ENCODE measurements at regions not wholly inside any gene's neighbourhood (a gene's known extent, or its start where the extent isn't known, plus 50 kb on each side); places are given as distances from the start of the nearest gene placed in this dataset.

DNA sequence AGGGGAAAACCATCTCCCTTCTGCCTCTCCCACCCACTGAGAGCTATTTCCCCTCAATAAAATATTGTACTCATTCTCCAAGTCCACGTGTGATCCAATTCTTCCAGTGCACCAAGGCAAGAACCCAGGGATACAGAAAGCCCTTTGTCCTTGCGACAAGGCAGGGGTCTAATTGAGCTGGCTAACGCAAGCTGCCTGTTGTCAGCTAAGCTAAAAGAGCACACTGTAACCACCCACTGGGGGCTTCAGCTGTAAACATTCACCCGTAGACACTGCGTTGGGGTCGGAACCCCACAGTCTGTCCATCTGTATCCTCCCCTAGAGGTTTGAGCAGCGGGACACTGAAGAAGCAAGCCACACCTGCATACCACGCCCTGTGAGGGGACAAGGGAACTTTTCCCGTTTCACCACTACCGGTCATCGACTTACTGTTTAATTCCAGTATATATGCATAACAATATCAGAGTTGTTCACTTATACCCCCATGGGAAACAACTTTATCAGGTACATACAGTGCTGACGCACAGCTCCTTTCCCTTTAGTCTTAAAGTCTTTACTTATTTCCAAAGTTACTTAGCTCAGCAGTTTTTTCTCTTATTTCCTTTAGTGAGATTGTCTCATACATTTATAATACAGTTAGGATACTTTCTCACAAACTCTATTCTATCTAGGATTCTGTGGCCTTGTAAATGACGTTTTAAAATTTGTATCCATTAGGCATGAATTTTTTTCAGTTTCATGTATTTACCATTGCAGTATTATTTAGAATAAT is 721.6 kb downstream of the ANKRD7 start:
- BruUV-seq (replicated peaks): no TSS peak

DNA sequence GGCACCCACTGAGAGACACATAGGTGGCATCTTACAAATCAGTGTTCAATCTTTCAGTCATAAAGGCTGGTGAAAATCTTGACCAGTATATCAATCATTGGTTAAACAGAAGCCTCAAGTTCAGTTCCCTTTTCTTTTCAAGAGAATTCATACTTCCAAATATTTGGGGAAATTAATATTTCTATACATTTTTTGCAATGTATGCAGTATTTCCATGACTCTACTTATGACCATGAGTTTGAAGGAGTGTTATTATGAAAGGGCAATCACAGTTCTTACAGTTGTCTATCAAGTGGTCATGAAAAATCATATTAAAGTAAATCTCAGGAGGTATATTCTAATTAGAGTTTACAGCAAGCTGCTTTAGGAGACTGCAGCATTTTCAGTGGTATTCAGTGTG is 724.0 kb downstream of the ANKRD7 start:
- no peak for DNase-seq (ENCODE audit: low spot score)

More for the DNA sequence above, 721.6 kb downstream of the ANKRD7 start:
- no peak overlapping the region for H3K27ac ChIP-seq (ENCODE audit: low read depth, low read length, poor library complexity, severe bottlenecking)
- intact Hi-C loops (cut with micrococcal nuclease; ENCODE audit: unreplicated experiment): no loop called here
- DNase-seq (ENCODE audit: low spot score): no peak
- H3K9me3 ChIP-seq (ENCODE audit: low read depth, low read length, poor library complexity, severe bottlenecking): no peaks in the 10 kb centered on the region
- no peak overlapping the region for H3K4me3 ChIP-seq (ENCODE audit: low read depth, low read length, poor library complexity, severe bottlenecking)
- CTCF ChIA-PET: no interaction called here
- TF ChIP-seq, protein P1, sequence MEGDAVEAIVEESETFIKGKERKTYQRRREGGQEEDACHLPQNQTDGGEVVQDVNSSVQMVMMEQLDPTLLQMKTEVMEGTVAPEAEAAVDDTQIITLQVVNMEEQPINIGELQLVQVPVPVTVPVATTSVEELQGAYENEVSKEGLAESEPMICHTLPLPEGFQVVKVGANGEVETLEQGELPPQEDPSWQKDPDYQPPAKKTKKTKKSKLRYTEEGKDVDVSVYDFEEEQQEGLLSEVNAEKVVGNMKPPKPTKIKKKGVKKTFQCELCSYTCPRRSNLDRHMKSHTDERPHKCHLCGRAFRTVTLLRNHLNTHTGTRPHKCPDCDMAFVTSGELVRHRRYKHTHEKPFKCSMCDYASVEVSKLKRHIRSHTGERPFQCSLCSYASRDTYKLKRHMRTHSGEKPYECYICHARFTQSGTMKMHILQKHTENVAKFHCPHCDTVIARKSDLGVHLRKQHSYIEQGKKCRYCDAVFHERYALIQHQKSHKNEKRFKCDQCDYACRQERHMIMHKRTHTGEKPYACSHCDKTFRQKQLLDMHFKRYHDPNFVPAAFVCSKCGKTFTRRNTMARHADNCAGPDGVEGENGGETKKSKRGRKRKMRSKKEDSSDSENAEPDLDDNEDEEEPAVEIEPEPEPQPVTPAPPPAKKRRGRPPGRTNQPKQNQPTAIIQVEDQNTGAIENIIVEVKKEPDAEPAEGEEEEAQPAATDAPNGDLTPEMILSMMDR (conservative IDR thresholded peaks at IDR 0.05; ENCODE audit: low read depth, low read length): no peak
- TF ChIP-seq EZH2 (IDR thresholded peaks at IDR 0.05; ENCODE audit: borderline replicate concordance, low read depth, low read length, poor library complexity, severe bottlenecking): no peak
- no peaks in the 10 kb centered on the region for H3K27me3 ChIP-seq (replicated peaks; ENCODE audit: insufficient read depth, low read depth, low read length, poor library complexity)
- H3K4me1 ChIP-seq (ENCODE audit: insufficient read depth, low read length, poor library complexity, severe bottlenecking): no peaks in the 10 kb centered on the region
- H3K36me3 ChIP-seq (ENCODE audit: insufficient read depth, low read length, poor library complexity, severe bottlenecking): no peaks in the 10 kb centered on the region
- POLR2A ChIA-PET (ENCODE audit: low non-redundant PET): no interaction called here

DNA sequence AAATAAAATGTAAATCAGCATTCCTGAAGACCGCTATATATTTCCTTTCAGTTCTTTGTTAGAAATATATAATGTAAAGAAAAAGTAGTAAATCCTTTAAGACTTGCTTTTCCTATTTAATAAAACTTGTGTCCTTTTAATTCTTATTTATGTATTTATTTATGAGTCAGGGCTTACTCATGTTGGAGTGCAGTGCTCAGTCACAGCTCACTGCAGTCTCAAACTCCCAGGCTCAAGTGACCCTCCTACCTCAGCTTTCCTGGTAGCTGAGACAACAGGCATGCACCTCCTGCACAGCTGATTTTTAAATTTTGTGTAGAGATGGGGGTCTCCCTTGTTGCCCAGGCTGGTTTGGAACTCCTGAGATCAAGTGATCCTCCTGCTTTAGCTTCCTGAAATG is 724.5 kb downstream of the ANKRD7 start:
- no peaks in the 10 kb centered on the region for H3K36me3 ChIP-seq (ENCODE audit: insufficient read depth, low read length, poor library complexity, severe bottlenecking)
- ChIA-PET POLR2A (ENCODE audit: low non-redundant PET) (no interaction called here), CTCF (no interaction called here)
- no peak for DNase-seq (ENCODE audit: low spot score)
- H3K4me1 ChIP-seq (ENCODE audit: insufficient read depth, low read length, poor library complexity, severe bottlenecking): no peaks in the 10 kb centered on the region
- TF ChIP-seq, protein P1 (conservative IDR thresholded peaks at IDR 0.05; ENCODE audit: low read depth, low read length): no peak
- TF ChIP-seq EZH2 (IDR thresholded peaks at IDR 0.05; ENCODE audit: borderline replicate concordance, low read depth, low read length, poor library complexity, severe bottlenecking): no peak
- intact Hi-C loops (cut with micrococcal nuclease; ENCODE audit: unreplicated experiment): no loop called here
- H3K9me3 ChIP-seq (ENCODE audit: low read depth, low read length, poor library complexity, severe bottlenecking): no peaks in the 10 kb centered on the region
- H3K27ac ChIP-seq (ENCODE audit: low read depth, low read length, poor library complexity, severe bottlenecking): no peak overlapping the region
- H3K27me3 ChIP-seq (replicated peaks; ENCODE audit: insufficient read depth, low read depth, low read length, poor library complexity): no peaks in the 10 kb centered on the region
- no peak overlapping the region for H3K4me3 ChIP-seq (ENCODE audit: low read depth, low read length, poor library complexity, severe bottlenecking)
- BruUV-seq (replicated peaks): no TSS peak

More for the DNA sequence above, 724.0 kb downstream of the ANKRD7 start:
- Histone ChIP-seq H3K27me3 (replicated peaks; ENCODE audit: insufficient read depth, low read depth, low read length, poor library complexity) (no peaks in the 10 kb centered on the region), H3K4me1 (ENCODE audit: insufficient read depth, low read length, poor library complexity, severe bottlenecking) (no peaks in the 10 kb centered on the region), H3K9me3 (ENCODE audit: low read depth, low read length, poor library complexity, severe bottlenecking) (no peaks in the 10 kb centered on the region), H3K4me3 (ENCODE audit: low read depth, low read length, poor library complexity, severe bottlenecking) (no peak overlapping the region), H3K27ac (ENCODE audit: low read depth, low read length, poor library complexity, severe bottlenecking) (no peak overlapping the region), H3K36me3 (ENCODE audit: insufficient read depth, low read length, poor library complexity, severe bottlenecking) (no peaks in the 10 kb centered on the region)
- intact Hi-C loops (cut with micrococcal nuclease; ENCODE audit: unreplicated experiment): no loop called here
- ChIA-PET CTCF (no interaction called here), POLR2A (ENCODE audit: low non-redundant PET) (no interaction called here)
- TF ChIP-seq, protein P1 (conservative IDR thresholded peaks at IDR 0.05; ENCODE audit: low read depth, low read length): no peak
- TF ChIP-seq EZH2 (IDR thresholded peaks at IDR 0.05; ENCODE audit: borderline replicate concordance, low read depth, low read length, poor library complexity, severe bottlenecking): no peak
- no TSS peak for BruUV-seq (replicated peaks)

All from A673 (cell line).